ENCODE measurements at regions not wholly inside any gene's neighbourhood (a gene's known extent, or its start where the extent isn't known, plus 50 kb on each side); places are given as distances from the start of the nearest gene placed in this dataset.

DNA sequence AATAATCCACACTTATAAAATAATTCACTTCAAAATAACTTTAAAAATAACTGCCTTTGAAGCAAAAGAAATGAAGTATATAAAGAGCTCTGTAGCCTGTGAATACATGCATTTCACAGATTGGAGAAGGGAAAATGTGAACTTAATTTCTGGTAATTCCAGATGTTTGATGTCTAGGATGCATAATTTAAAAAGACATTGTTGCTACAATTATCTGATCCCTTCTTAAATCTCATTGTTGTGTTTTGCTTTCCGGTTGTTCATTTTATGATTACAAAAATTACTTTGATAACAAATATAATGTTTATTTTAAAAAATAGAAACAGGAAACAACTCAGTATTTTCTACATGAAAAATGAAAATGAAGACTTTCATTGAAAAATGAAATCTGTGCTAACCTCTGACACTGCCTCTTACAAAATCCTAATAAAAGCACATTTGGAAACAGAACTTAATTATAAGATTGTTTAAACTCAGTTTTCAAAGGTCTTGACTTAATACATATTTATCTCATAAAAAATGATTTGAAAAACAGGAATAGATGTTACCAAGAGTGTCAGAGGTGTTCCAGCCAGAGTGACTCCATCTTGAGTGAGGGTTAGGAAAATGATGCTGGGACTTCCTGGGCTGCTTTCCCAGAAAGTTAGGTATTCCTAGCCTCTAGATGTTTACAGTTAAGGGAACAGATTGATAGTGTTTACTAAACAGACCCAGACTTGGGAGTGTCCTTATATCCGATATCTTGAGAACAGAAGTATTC, 516.6 kb upstream of the SEMA3D start:
- TF ChIP-seq TCF12 (IDR thresholded peaks at IDR 0.05; ENCODE audit: low read depth) (no peak), TAF1 (IDR thresholded peaks at IDR 0.05; ENCODE audit: low read depth) (no peak), CEBPB (IDR thresholded peaks at IDR 0.05) (no peak), ZBTB7A (IDR thresholded peaks at IDR 0.05; ENCODE audit: low read depth) (no peak), FOXM1 (IDR thresholded peaks at IDR 0.05; ENCODE audit: borderline replicate concordance, low read depth) (no peak), RAD21 (IDR thresholded peaks at IDR 0.05; ENCODE audit: low read depth) (no peak), EGR1 (IDR thresholded peaks at IDR 0.05) (no peak), EP300 (IDR thresholded peaks at IDR 0.05; ENCODE audit: borderline replicate concordance) (no peak), YY1 (IDR thresholded peaks at IDR 0.05; ENCODE audit: low read depth) (no peak), TEAD4 (IDR thresholded peaks at IDR 0.05) (no peak), CREB1 (IDR thresholded peaks at IDR 0.05; ENCODE audit: low read depth) (no peak)
- TF ChIP-seq, protein P1, sequence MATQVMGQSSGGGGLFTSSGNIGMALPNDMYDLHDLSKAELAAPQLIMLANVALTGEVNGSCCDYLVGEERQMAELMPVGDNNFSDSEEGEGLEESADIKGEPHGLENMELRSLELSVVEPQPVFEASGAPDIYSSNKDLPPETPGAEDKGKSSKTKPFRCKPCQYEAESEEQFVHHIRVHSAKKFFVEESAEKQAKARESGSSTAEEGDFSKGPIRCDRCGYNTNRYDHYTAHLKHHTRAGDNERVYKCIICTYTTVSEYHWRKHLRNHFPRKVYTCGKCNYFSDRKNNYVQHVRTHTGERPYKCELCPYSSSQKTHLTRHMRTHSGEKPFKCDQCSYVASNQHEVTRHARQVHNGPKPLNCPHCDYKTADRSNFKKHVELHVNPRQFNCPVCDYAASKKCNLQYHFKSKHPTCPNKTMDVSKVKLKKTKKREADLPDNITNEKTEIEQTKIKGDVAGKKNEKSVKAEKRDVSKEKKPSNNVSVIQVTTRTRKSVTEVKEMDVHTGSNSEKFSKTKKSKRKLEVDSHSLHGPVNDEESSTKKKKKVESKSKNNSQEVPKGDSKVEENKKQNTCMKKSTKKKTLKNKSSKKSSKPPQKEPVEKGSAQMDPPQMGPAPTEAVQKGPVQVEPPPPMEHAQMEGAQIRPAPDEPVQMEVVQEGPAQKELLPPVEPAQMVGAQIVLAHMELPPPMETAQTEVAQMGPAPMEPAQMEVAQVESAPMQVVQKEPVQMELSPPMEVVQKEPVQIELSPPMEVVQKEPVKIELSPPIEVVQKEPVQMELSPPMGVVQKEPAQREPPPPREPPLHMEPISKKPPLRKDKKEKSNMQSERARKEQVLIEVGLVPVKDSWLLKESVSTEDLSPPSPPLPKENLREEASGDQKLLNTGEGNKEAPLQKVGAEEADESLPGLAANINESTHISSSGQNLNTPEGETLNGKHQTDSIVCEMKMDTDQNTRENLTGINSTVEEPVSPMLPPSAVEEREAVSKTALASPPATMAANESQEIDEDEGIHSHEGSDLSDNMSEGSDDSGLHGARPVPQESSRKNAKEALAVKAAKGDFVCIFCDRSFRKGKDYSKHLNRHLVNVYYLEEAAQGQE (IDR thresholded peaks at IDR 0.05; ENCODE audit: low read depth): no peak
- TF ChIP-seq, protein P2, sequence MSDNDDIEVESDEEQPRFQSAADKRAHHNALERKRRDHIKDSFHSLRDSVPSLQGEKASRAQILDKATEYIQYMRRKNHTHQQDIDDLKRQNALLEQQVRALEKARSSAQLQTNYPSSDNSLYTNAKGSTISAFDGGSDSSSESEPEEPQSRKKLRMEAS (IDR thresholded peaks at IDR 0.05): no peak
- TF ChIP-seq, protein P3, sequence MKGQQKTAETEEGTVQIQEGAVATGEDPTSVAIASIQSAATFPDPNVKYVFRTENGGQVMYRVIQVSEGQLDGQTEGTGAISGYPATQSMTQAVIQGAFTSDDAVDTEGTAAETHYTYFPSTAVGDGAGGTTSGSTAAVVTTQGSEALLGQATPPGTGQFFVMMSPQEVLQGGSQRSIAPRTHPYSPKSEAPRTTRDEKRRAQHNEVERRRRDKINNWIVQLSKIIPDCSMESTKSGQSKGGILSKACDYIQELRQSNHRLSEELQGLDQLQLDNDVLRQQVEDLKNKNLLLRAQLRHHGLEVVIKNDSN (IDR thresholded peaks at IDR 0.05): no peak

Measured in Ishikawa (cell line).